ENCODE measurements at regions not wholly inside any gene's neighbourhood (a gene's known extent, or its start where the extent isn't known, plus 50 kb on each side); places are given as distances from the start of the nearest gene placed in this dataset.
A peak's percentile ranks its signal among the peaks of the same experiment; 100 is the strongest.
"Not testable (repeated sequence)": the region's sequence is repeated elsewhere in the genome, so short reads cannot be mapped to it uniquely, and the experiment has no call there.

DNA sequence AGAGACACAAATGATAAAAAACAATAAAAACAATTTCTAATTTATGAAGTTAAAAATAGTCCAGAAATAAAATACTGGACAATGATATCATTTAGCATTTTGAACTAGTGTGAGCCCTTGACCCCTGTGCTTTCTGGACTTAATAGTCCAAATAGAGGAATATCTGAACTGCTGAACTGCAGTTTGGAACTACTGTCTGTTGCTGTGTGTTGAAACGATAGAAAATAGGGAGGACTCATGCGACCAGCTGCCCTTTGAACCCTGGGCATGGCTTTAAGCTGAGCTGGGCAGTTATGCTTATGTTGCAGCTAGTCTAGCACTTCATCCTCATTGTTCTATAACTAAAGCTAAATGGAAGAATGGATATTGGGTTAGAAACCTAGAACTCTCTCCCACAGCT, 99.5 kb downstream of the FMR1NB start:
- no peak for DNase-seq

DNA sequence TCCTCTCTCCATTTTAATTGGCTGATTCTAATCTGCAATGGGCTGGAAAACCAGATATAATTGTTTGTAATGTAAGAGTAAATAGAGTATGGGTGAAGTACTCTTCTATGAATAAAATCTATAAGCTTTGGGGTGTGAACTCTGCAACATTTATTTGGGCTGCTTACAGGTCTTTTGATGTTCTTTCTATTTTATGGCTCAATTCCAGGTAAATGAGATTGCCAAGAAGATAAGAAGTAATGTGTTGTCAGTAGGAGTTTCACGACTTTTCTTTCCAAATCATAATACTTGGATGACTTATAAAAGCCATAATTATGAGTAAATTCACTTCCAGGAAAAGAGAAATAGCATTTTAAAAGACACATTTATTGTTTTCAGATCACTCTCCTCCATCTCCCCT, 103.5 kb downstream of the FMR1NB start:
- no peak for DNase-seq

DNA sequence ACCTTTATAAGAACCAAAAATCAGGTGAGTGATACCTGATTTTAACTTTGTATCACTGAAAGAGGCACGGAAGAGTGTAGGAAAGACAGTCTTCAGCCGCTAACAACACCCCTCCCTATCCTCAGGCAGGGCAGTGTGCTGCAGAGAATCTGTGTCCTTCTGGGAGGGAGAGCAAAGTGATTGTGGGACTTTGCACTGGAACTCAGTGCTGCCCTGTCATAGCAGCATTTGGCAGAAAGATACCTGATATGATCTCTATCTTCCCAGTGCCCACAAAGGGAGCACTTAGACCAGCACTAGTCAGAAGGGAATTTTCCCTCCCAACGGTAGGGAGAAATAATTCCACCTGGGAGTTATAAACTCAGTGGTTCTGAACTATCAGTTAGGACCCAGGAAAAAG, 139.0 kb downstream of the FMR1NB start:
- DNase-seq, result no peak

DNA sequence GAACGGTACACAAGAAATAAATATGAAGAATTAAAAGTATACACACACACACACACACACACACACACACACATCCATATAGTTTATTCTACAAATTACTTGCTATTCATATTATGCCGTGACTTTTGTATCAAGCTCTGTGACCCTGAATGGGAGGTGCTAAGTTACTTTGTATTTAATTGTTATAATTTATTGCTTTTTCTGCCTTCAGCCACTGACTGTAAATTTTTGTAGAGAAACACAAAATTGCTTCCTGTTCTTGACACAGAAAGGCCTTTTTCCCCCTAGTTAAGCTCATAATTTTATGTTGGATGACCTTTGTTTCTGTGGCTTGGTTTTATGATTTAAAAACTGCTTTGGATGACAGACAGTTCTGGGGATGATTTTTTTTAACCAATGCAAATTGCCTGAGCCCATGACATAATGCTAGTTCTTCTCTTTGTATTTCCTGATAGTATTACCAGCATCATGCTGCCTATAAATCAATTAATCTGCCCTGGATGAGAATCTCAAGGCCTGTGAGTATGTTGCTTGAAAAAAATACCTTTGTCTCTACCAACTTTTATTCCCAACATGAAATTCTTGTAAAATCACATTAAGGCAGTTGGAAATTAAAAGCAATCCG, 140.0 kb downstream of the FMR1NB start:
- DNase-seq, result no peak

DNA sequence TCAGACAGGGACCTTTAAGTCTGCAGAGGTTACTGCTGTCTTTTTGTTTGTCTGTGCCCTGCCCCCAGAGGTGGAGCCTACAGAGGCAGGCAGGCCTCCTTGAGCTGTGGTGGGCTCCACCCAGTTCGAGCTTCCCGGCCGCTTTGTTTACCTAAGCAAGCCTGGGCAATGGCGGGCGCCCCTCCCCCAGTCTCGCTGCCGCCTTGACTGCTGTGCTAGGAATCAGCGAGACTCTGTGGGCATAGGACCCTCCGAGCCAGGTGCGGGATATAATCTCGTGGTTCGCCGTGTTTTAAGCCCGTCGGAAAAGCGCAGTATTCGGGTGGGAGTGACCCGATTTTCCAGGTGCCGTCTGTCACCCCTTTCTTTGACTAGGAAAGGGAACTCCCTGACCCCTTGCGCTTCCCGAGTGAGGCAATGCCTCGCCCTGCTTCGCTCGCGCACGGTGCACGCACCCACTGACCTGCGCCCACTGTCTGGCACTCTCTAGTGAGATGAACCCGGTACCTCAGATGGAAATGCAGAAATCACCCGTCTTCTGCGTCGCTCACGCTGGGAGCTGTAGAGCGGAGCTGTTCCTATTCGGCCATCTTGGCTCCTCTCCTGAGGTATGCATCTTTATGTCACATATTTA, 147.9 kb downstream of the FMR1NB start:
- not testable (repeated sequence) for DNase-seq

DNA sequence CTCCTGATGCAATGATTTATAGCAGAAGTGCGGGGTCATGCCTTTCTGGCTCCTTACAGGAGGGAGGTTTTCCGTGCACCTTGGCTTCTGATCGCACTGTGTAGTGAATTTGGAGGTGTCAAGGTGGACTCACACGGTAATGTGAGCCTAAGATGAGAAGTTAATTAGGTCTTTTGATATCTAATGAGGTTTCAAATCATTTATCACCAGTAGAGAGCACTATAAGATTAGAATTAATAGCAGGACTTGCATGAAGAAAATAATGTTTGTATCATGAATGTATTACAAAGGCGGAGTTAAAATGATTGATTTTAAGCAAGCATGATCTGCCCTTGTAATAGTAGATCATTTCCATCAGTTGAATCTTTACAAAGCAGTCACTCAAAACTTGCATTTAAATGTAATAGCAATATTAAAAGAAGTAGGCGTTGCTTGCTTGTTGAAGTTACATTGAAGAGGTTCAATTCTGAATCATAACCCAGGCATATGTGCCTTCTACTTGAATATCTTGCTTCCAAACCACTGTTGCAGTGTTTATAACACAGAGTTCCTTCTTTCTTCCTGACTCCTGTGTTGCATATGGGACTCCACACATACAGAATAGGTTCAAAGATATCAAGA, 152.1 kb downstream of the FMR1NB start:
- peak; percentile 50 to 53 for DNase-seq

DNA sequence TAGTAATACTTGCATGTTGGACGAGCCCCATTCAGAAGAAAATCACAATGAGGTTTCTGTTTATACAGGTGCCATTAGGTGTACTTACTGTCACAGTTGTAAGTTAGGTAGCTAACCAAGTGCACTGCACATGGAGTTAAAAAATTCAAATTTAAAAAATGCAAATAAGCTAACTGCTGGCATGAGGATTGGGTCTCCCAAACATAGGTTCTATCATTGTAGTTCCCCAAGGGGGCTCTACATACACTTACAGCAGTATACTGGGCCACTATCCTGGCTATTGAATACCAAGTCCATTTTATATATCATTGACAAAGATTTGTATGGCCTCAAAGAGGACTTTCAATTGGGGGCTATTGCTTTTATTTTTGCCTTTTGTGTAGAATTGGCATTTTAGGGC, 153.4 kb downstream of the FMR1NB start:
- DNase-seq, result no peak

DNA sequence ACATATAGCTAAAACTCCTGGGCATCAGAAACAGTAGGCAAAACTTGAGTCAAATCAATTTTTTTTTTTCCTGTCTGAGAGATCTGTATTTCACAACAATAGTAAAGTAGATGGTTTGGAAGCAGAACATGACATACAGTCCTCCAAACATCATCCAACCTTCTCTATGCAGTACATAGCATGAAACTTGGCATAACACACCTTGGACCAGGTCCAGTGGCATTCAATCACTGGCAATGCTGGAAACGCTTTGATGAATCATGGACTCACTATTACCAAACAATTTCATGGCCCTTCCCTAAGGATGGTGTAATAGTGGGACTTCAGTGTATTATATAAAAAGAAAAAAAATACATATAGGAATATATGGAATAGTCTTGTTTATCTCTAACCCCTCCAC, 154.6 kb downstream of the FMR1NB start:
- DNase-seq, result no peak

DNA sequence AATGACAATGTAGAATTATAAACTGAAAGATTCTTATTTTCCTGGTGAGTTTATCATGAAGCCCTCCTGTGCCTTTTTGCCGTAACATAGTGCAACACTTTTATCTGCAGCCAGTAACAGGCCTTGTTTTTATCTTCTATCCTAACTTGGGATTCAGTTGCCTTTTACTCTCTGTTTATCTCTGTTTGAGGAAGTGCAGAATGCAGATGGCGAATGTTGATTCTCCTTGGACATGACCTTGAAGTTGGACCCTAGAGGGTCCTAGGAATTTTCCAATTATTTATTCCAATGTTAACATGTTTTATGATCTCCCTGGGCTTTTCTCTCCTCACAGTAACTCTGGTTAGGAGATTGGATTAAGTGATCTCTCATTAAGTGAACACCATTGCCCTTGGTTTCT, 165.0 kb downstream of the FMR1NB start:
- no peak for DNase-seq

DNA sequence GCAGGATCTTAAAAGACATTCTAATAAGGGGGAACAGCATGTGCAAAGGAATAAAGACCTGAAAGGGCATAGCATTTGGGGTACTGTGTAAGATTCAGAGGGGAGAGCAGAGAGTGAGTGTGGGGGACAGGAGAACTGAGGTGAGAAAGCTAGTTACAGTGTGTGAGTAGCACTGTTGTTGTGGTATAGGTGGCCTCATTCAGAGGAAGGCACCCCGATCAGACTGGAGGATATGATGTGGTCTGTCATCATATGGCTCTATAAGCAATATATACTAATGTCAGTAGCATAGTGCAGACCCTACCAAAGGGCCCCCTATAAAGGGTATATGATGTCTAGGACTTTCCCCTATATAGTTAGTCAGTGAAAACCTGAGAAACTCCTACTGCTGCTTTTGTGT, 175.8 kb downstream of the FMR1NB start:
- DNase-seq, result no peak

DNA sequence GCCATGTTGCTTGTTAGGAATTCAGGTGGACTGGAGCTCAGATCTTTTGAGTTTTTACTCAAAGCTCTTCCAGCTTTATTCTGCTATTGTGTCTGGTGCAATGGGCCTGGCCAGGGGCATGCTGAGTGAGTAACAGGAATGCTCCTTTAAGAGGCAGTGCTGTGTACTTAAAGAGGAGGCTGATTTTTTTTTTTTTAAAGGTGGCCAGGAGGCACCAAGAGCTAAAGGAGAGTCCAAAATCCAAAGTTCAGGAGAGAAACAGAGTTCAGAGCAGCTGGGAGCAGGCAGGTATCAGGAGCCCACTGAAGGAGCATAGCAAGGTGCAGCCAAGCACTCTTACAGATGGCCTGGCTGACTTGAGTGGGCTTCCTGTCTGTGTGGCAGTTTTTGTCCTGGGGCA, 178.7 kb downstream of the FMR1NB start:
- no peak for DNase-seq

DNA sequence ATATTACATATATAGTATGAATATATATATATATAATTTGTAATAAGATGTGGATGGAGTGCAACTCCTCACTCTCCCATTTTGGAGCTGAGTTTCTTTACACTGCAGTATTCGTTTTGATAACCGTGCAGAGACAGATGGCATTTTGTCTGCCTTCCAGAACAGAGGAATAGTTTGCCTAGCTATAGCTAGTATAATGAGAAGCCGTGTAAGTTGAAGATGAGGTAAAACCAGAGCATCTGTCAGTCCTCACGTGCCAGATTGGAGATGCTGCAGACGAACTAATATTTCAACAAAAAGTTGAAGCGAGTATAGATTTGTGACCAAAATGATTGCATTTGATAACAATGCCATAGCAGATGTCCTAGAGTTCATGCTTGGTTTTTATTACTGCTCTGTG, 180.6 kb downstream of the FMR1NB start:
- no peak for DNase-seq

DNA sequence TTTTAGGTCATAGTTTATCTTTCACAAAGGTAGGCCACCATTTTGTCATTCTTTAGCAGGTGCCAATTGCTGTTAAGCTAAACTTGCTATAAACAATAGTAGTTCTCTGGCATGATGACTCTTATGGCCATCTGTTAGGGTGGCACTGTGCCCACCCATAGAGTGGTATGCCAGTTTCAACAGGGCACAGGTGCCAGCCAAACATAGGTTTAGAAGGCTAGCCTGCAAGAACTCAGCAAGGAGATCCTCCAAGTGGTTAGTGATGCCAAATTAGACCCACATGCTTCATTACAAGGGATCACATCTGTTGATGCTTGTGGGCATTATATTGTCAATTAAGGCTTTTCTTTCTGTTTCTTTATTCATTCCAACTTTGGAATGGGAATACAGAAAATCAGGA, 204.5 kb downstream of the FMR1NB start:
- DNase-seq, result no peak

DNA sequence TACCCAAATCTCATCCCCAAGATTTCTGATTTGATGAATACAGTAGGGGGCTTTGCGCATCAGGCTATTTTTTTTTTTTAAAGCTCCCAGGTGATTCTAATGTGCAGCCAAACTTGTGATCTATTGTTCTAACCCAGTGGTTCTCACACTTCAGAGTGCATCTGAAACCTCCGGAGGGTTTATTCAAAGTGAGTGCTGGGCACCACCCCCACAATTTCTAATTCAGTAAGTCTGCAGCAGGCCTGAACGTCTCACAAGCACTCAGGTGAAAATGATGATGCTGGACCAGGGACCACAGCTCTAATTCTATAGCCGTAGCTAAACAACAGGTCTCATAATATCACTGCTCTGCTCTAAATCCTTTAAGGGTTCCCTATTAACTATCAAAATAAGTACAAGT, 211.4 kb downstream of the FMR1NB start:
- DNase-seq, result no peak

DNA sequence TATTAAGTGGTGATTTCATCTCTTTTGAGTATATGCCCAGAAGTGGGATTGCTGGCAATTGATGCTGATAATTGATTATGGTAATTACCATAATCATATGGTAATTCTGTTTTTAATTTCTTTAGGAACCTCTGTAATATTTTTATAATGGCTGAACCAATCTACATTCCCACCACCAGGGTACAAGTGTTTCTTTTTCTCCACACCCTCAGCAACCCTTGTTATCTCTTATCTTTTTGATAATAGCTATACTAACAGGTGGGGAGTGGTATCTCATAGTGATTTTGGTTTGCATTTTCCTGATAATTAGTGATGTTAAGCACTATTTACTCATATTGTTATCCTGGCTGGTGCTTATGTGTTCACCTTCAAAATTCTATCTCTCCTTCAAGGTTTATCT, 212.6 kb downstream of the FMR1NB start:
- no peak for DNase-seq

DNA sequence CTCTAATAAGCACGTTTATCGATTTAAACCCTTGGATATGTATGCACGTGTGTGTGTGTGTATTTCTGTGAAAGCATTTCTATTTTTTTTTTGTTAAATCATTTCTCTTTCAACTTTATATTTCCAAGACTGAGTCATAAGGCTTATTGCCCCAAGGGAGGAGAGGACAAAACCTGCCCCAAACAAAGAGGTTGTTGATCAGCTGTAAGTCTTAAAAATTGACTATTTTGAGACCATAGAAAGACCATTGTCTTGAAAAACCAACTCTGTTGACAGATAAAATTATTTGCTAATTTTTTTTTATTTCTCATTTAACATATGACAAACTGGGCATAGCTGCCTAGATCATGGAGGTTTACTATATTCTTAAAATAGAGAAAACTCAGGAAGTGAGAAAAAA, 222.4 kb downstream of the FMR1NB start:
- DNase-seq, result no peak

DNA sequence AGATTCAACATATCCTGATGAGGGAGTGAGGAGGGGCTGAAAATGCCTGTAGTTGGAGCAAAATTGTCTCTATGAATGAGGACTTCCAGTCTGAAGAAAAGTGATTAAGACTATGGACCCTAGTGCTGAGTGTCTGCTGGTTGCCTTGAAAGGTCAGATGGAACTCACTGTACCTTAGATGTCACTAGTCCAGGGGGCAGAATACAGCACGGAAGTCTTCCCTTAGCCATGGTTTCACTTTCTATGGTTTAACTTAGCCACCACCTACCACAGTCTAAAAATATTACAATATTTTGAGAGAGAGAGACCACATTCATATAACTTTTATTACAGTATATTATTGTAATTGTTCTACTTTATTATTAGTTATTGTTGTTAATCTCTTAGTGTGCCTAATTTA, 223.1 kb downstream of the FMR1NB start:
- no peak for DNase-seq

DNA sequence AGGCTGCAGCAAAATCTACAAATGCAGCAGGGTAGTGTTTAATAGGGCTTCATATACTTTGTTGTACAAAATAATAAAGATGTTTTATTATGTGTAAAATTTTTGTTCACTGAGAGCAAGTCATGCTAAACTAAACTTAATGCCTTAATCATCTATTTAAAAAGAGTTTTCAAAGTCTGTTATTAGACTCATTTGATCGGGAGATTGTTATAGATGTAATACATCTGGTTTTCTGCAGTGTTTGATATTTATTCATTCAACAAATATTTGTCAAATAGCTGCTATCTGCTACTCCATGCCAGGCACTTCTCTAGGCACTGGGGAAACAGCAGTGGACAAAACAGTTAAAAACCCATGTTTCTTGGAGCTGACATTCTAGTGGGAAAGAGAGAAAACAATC, 233.6 kb downstream of the FMR1NB start:
- DNase-seq, result no peak

DNA sequence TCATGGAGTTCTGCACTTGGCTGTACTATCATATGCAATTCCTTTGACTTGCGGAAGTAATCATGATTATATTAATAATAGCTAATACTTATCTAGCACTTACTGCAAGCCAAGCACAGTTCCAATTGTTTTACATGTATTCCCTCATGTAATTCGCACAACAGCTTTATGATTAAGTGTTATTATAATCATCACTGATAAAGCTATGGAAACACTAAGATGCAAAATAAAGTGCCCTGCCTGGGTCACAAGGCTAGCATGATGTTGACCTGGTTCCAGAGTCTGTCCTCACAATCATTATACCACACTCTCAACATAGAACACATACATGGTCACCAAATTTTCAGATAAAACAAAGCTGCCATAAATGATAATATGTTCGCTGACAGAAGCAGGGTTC, 234.6 kb downstream of the FMR1NB start:
- DNase-seq, result no peak

DNA sequence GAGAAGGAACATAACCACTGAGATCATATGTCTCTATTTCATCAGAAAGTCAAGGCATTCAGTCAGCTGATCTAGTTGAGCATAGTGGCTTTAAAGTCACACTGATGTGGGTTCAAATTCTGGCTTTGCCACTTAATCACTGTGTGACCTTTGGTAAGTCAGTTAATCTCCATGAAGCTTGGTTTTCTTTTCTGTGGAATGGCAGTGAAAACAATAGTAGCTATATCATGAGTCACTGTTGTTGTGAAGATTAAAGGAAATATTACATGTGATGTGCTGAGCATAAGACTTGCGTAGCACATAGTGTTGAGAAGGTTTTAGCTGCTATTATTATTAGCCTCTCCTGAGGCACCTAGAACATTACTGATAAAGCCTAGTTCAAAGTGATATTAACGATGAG, 242.2 kb downstream of the FMR1NB start:
- no peak for DNase-seq

DNA sequence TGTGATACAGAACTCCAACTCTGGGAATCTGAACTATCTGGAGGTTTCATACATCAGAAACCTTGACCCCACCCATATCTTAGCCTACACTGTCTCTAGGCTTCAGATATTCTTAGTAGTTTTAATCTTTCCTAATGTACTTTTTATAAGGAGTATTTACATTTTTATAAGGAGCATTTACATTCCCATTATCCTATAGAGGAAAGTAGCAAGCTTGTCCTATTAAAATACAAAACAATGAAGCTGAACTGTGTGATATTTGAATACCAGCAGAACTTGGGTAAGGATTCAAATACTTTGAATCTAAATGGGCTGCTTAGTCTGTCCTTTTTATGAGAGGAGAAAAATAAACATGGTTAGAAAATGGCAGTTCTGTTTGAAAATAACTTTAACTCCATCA, 247.4 kb downstream of the FMR1NB start:
- no peak for DNase-seq

DNA sequence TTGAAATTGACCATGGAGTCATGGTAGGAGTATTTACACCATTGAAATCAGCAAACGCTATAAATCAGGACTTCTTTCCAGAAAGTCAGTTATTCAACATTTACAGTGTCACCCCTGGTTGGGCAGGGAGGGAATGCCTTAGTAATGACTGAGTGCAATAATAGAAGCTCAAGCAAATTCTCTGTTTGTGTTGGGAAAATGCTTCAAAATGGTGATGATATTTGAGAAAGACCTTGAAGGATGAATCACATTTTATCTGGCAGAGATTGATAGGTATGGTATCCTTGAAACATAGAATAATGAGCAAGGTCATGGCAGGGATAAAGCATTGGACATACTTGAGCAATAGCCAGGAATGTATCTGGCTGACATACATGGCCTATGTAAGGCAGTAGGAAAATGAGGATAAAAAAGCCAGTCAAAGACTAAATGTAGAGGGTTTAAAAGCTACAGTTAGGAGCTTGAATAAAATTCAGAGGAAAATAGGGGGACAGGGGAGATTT, 248.7 kb downstream of the FMR1NB start:
- DNase-seq, result no peak

DNA sequence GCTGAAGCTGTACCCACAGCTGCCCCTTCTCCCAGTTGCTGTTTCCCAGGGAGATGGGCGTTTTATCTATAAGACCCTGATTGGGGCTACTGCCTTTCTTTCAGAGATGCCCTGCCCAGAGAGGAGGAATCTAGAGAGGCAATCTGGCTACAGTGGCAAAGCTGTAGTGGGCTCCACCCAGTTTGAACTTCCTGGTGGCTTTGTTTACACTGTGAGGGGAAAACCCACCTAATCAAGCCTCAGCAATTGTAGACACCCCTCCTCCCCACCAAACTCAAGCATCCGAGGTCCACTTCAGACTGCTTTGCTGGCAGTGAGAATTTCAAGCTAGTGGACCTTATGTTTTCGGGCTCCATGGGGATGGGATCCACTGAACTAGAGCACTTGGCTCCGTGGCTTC, 240.4 kb upstream of the AFF2 start:
- no peak for DNase-seq

DNA sequence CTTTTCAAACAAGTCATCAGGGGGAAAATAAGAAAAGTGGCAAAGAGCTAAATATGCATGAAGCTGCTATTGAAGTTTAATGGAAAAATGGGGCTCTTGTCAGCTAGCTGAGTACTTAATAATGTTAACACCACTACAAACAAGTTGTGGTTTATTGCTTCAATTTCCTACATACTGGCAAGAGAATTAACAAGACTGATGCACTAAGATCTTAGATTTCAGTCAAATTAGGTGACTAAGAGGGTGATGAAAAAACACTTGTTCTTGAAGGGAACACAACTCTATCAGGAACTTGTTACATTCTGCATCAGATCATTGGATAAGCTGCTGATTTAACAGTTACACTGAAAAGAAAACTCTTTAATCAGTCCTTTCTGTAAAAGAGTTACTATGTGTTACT, 234.6 kb upstream of the AFF2 start:
- DNase-seq, result peak; percentile 10 to 29

DNA sequence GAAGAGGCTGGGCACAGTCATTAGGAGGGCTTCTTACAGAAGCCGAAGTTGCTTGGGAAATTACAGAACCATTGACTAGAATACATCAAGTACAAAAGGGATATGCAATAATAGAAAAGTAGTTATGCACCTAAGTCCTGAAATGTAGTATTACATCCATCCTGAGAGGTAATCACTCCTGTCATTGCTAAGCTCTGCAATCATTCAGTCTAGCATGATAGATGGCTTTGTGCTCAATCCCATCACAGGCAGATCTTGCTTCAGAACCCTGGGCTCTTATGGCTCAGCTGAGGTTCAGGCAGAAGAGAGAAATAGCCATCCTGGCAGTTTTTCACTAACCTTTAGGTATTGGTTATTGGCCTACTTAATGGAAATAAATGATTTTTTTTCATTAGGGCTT, 231.7 kb upstream of the AFF2 start:
- no peak for DNase-seq
